ENCODE measurements at regions not wholly inside any gene's neighbourhood (a gene's known extent, or its start where the extent isn't known, plus 50 kb on each side); places are given as distances from the start of the nearest gene placed in this dataset.

GRCh38 chr6:20001286-20001685 lies 164.1 kb downstream of the ID4 start:
- intact Hi-C loops (cut with DNase I; ENCODE audit: low total_unique reads): no loop called here
- Histone ChIP-seq H3K9me3 (no peaks in the 10 kb centered on the region), H3K4me1 (no peaks in the 10 kb centered on the region), H3K27ac (no peak overlapping the region), H3K36me3 (no peaks in the 10 kb centered on the region), H3K27me3 (no peaks in the 10 kb centered on the region), H3K4me3 (no peak overlapping the region)
- 78 to 83% methylated on average over 4 of the region's 4 CpGs for WGBS, 2 donors (ENCODE audit: low coverage in 1 of 2)
- in situ Hi-C loops (cut with MboI; ENCODE audit: low pct_ligation_motif_present in 1 of 4, low pct_unique_long_range_greater_than_20kb in 1 of 4, low sequenced_read_pairs in 3 of 4): no loop called here
- no peak for DNase-seq
- no peak for TF ChIP-seq POLR2A (IDR thresholded peaks at IDR 0.05)
- no peak for TF ChIP-seq POLR2AphosphoS5 (IDR thresholded peaks at IDR 0.05)
- TF ChIP-seq EP300 (IDR thresholded peaks at IDR 0.05; ENCODE audit: low read depth): no peak
- no peak for TF ChIP-seq CTCF (IDR thresholded peaks at IDR 0.05)

- DNase-seq: no peak
- intact Hi-C loops (cut with DNase I; ENCODE audit: low total_unique reads): no loop called here
- Histone ChIP-seq H3K27ac (no peak overlapping the region), H3K9me3 (no peaks in the 10 kb centered on the region), H3K4me1 (no peaks in the 10 kb centered on the region), H3K4me3 (no peak overlapping the region), H3K27me3 (no peaks in the 10 kb centered on the region), H3K36me3 (no peaks in the 10 kb centered on the region)
- in situ Hi-C loops (cut with MboI; ENCODE audit: low pct_ligation_motif_present in 1 of 4, low pct_unique_long_range_greater_than_20kb in 1 of 4, low sequenced_read_pairs in 3 of 4): no loop called here
- TF ChIP-seq CTCF (IDR thresholded peaks at IDR 0.05) (no peak), EP300 (IDR thresholded peaks at IDR 0.05; ENCODE audit: low read depth) (no peak), POLR2AphosphoS5 (IDR thresholded peaks at IDR 0.05) (no peak), POLR2A (IDR thresholded peaks at IDR 0.05) (no peak)
- 85 to 86% methylated on average over 2 of the region's 2 CpGs for WGBS, 2 donors (ENCODE audit: low coverage in 1 of 2)
Observed at GRCh38 chr6:20006037-20006436, 168.9 kb downstream of the ID4 start.

GRCh38 chr6:20008131-20008530 lies 171.0 kb downstream of the ID4 start:
- no peak for DNase-seq
- intact Hi-C loops (cut with DNase I; ENCODE audit: low total_unique reads) (no loop called here), in situ Hi-C loops (cut with MboI; ENCODE audit: low pct_ligation_motif_present in 1 of 4, low pct_unique_long_range_greater_than_20kb in 1 of 4, low sequenced_read_pairs in 3 of 4) (no loop called here)
- no peak overlapping the region for H3K4me3 ChIP-seq
- TF ChIP-seq POLR2AphosphoS5 (IDR thresholded peaks at IDR 0.05) (no peak), EP300 (IDR thresholded peaks at IDR 0.05; ENCODE audit: low read depth) (no peak)
- no peak overlapping the region for H3K27ac ChIP-seq
- no peaks in the 10 kb centered on the region for H3K27me3 ChIP-seq
- H3K9me3 ChIP-seq: no peaks in the 10 kb centered on the region
- no peaks in the 10 kb centered on the region for H3K36me3 ChIP-seq
- no peaks in the 10 kb centered on the region for H3K4me1 ChIP-seq
- 6% methylated on average over 1 of the region's 1 CpG; no CpG with 5 or more reads in 1 of the 2 donors for WGBS, 2 donors (ENCODE audit: low coverage in 1 of 2)

- H3K36me3 ChIP-seq: no peaks in the 10 kb centered on the region
- no peak for TF ChIP-seq POLR2A (IDR thresholded peaks at IDR 0.05)
- TF ChIP-seq POLR2AphosphoS5 (IDR thresholded peaks at IDR 0.05): no peak
- TF ChIP-seq EP300 (IDR thresholded peaks at IDR 0.05; ENCODE audit: low read depth): no peak
- TF ChIP-seq CTCF (IDR thresholded peaks at IDR 0.05): no peak
- 81 to 84% methylated on average over 6 to 13 of the region's 13 CpGs for WGBS, 2 donors (ENCODE audit: low coverage in 1 of 2)
- in situ Hi-C loops (cut with MboI; ENCODE audit: low pct_ligation_motif_present in 1 of 4, low pct_unique_long_range_greater_than_20kb in 1 of 4, low sequenced_read_pairs in 3 of 4) (no loop called here), intact Hi-C loops (cut with DNase I; ENCODE audit: low total_unique reads) (no loop called here)
- H3K27ac ChIP-seq: no peak overlapping the region
- no peak overlapping the region for H3K4me3 ChIP-seq
- H3K4me1 ChIP-seq: no peaks in the 10 kb centered on the region
- H3K9me3 ChIP-seq: no peaks in the 10 kb centered on the region
- no peaks in the 10 kb centered on the region for H3K27me3 ChIP-seq
- no peak for DNase-seq
Observed at GRCh38 chr6:20013066-20013861, 176.1 kb downstream of the ID4 start.
